NB4 (cell line): ENCODE measurements at regions not wholly inside any gene's neighbourhood (a gene's known extent, or its start where the extent isn't known, plus 50 kb on each side); places are given as distances from the start of the nearest gene placed in this dataset.

Experiments
- DNase-seq: peaks from one replicate; pipeline ENCODE4 v3.0.0; 2010; ENCODE audit warnings: low read depth
- H3K4me3 ChIP-seq: one replicate; pipeline ENCODE4 v1.5.1; 2011; ENCODE audit warnings: mild to moderate bottlenecking, low read depth, low read length, moderate library complexity
- MYC ChIP-seq: IDR thresholded peaks from 2 replicates; pipeline ENCODE4 v1.6.1; 2011; ENCODE audit warnings: low read depth, low read length
- POLR2A ChIP-seq: IDR thresholded peaks from 2 replicates; pipeline ENCODE4 v1.6.1; 2011; ENCODE audit warnings: mild to moderate bottlenecking; ENCODE audit not compliant: insufficient read length; ENCODE audit errors: extremely low read depth
- TF ChIP-seq, protein P1 (sequence below): IDR thresholded peaks from 2 replicates; pipeline ENCODE4 v1.6.1; 2011; ENCODE audit warnings: low read depth, low read length
- TF ChIP-seq, protein P2 (sequence below): IDR thresholded peaks from one replicate; pipeline ENCODE4 v1.5.1; 2012; ENCODE audit warnings: low read depth, low read length

DNA sequence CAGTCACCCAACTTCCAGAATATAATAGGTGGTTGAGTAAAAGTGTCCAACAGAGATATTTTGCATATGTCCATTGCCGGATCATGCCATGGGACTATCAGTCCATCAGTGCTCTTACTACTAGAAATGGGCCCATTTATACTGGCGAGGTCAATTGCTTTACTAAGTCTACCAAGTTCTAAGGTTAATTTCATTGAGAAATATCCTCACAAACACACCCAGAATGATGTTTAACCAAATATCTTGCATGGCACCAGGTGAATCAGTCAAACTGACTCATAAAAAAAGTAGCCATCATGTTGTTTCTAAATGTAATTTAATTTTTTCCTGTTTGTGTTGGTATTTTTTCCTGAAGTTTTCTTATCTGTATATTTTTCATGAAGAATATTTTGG lies 1217.0 kb downstream of the RAPGEF2 start:
- TF ChIP-seq, protein P1, sequence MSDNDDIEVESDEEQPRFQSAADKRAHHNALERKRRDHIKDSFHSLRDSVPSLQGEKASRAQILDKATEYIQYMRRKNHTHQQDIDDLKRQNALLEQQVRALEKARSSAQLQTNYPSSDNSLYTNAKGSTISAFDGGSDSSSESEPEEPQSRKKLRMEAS = no peak
- TF ChIP-seq MYC = no peak
- TF ChIP-seq POLR2A = no peak
- TF ChIP-seq, protein P2, sequence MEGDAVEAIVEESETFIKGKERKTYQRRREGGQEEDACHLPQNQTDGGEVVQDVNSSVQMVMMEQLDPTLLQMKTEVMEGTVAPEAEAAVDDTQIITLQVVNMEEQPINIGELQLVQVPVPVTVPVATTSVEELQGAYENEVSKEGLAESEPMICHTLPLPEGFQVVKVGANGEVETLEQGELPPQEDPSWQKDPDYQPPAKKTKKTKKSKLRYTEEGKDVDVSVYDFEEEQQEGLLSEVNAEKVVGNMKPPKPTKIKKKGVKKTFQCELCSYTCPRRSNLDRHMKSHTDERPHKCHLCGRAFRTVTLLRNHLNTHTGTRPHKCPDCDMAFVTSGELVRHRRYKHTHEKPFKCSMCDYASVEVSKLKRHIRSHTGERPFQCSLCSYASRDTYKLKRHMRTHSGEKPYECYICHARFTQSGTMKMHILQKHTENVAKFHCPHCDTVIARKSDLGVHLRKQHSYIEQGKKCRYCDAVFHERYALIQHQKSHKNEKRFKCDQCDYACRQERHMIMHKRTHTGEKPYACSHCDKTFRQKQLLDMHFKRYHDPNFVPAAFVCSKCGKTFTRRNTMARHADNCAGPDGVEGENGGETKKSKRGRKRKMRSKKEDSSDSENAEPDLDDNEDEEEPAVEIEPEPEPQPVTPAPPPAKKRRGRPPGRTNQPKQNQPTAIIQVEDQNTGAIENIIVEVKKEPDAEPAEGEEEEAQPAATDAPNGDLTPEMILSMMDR = no peak
- DNase-seq = no peak
- no peak overlapping the region for H3K4me3 ChIP-seq

DNA sequence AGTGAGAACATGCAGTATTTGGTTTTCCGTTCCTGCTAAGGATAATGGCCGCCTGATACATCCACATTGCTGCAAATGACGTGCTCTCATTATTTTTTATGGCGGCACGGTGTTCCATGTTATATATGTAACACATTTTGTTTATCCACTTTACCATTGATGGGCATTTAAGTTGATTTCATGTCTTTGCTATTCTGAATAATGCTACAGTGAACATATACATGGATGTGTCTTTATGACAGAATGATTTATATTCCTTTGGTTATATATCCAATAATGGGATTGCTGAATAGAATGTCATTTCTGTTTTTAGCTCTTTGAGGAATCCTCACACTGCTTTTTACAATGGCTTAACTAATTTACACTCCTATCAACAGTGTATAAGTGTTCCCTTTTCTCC lies 1223.2 kb downstream of the RAPGEF2 start:
- TF ChIP-seq, protein P2 = no peak
- TF ChIP-seq MYC = no peak
- TF ChIP-seq, protein P1 = no peak
- no peak for TF ChIP-seq POLR2A
- no peak overlapping the region for H3K4me3 ChIP-seq
- no peak for DNase-seq

DNA sequence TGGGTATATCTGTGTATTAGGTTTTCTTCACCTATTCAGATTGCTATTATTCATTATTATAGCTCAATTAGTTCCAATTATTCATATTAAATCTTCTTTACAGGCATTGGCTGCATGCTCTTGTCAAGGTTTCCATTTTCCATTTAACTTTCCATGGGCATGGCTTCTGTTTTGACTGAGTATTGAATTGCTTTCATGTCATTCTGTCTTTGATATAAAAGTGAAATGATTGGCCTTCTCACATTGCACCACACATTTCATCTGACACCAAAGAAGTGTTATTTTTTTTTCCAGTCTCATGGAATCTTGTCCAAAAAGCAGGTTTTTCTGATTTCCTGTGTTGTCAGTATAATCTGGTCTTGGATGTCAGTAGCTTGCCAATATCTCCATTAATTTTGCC lies 1244.3 kb downstream of the RAPGEF2 start:
- TF ChIP-seq, protein P2 = no peak
- TF ChIP-seq POLR2A = no peak
- no peak for TF ChIP-seq MYC
- TF ChIP-seq, protein P1 = no peak
- no peak overlapping the region for H3K4me3 ChIP-seq
- no peak for DNase-seq

DNA sequence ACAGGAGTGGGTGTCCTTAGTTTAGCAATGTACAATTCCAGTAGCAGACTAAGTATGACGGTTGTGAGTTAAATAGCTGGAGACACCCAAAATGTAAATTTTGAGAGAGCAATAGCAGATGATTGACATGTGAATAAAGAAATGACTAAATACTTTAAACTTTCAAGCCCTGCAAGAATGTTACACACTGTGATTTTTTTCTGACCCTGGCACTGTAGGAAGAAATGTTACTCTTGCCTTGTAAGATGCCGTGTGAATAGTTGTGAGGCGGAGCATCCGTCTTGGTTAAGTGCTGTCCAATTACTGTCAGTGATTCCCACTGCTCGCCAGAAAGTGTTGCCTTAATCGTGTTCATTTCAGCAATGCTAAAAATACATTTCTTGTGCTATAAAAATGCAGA lies 1248.1 kb downstream of the RAPGEF2 start:
- no peak for DNase-seq
- no peak for TF ChIP-seq POLR2A
- TF ChIP-seq, protein P2 = no peak
- TF ChIP-seq, protein P1 = no peak
- no peak for TF ChIP-seq MYC
- H3K4me3 ChIP-seq = no peak overlapping the region

DNA sequence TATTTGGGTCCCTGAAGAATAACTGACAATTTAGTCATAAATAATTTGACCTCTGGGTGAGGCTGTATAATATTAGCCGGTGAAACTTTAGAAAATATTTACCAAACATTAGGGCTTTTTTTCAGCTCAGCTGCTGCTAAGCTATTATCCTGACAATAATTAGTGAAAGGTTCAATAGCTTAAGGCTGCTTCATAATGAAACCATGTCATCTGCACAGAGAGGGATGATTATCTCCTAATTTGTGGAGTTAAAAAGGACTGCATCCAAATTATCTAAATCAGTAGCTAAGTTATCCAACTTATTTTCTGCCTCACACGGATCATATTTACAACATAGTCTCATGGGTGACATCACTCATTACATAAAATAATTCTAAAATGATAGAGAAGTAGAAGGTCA lies 1249.8 kb downstream of the RAPGEF2 start:
- no peak for DNase-seq
- TF ChIP-seq, protein P1 = no peak
- TF ChIP-seq POLR2A (no peak), MYC (no peak)
- TF ChIP-seq, protein P2 = no peak
- no peak overlapping the region for H3K4me3 ChIP-seq

DNA sequence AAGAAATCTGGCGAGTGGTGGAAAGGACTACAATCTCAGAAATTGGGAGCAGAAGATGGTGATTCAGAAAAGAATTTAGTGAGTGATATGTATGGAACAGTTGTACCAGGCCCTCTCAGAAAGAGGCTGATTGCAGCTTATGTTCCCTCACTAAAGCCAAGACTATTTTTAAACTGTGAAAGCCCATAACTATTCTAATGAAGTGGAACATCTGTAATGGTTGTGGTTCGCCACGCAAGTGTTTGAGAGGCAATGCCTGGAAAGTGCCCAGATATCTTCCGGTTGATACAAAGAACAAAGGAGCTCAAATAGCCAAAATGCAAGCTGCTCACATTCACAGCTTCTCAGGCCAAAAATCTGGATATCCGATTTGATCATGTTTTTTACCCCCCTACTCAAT lies 1250.7 kb downstream of the RAPGEF2 start:
- TF ChIP-seq MYC = no peak
- TF ChIP-seq, protein P1 = no peak
- TF ChIP-seq, protein P2 = no peak
- TF ChIP-seq POLR2A = no peak
- DNase-seq = no peak
- H3K4me3 ChIP-seq = no peak overlapping the region
